ENCODE measurements at regions not wholly inside any gene's neighbourhood (a gene's known extent, or its start where the extent isn't known, plus 50 kb on each side); places are given as distances from the start of the nearest gene placed in this dataset.

- no peak for DNase-seq (ENCODE audit: low spot score)
- H3K27me3 ChIP-seq (ENCODE audit: control insufficient read depth in 4 of 4, insufficient read depth in 4 of 4, low read length in 3 of 4) = no peaks in the 10 kb centered on the region
- no peak overlapping the region for H3K4me3 ChIP-seq (ENCODE audit: low read depth in 1 of 3, low read length in 3 of 3)
- TF ChIP-seq, protein P1, sequence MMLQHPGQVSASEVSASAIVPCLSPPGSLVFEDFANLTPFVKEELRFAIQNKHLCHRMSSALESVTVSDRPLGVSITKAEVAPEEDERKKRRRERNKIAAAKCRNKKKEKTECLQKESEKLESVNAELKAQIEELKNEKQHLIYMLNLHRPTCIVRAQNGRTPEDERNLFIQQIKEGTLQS (IDR thresholded peaks at IDR 0.05) = no peak
- TF ChIP-seq RXRA (IDR thresholded peaks at IDR 0.05) (no peak), FOXA2 (IDR thresholded peaks at IDR 0.05) (no peak), NR2F2 (IDR thresholded peaks at IDR 0.05) (no peak), RAD21 (IDR thresholded peaks at IDR 0.05) (no peak), ZBTB33 (IDR thresholded peaks at IDR 0.05) (no peak), SP1 (IDR thresholded peaks at IDR 0.05) (no peak), HNF4G (IDR thresholded peaks at IDR 0.05) (no peak), YY1 (IDR thresholded peaks at IDR 0.05) (no peak), HNF4A (conservative IDR thresholded peaks at IDR 0.05) (no peak), EGR1 (IDR thresholded peaks at IDR 0.05; ENCODE audit: low read depth in 2 of 2) (no peak), FOXA1 (IDR thresholded peaks at IDR 0.05) (no peak), GABPA (IDR thresholded peaks at IDR 0.05 in 1 of 2, conservative IDR thresholded peaks at IDR 0.05 in 1 of 2) (no peak)
- TF ChIP-seq, protein P2, sequence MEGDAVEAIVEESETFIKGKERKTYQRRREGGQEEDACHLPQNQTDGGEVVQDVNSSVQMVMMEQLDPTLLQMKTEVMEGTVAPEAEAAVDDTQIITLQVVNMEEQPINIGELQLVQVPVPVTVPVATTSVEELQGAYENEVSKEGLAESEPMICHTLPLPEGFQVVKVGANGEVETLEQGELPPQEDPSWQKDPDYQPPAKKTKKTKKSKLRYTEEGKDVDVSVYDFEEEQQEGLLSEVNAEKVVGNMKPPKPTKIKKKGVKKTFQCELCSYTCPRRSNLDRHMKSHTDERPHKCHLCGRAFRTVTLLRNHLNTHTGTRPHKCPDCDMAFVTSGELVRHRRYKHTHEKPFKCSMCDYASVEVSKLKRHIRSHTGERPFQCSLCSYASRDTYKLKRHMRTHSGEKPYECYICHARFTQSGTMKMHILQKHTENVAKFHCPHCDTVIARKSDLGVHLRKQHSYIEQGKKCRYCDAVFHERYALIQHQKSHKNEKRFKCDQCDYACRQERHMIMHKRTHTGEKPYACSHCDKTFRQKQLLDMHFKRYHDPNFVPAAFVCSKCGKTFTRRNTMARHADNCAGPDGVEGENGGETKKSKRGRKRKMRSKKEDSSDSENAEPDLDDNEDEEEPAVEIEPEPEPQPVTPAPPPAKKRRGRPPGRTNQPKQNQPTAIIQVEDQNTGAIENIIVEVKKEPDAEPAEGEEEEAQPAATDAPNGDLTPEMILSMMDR (IDR thresholded peaks at IDR 0.05; ENCODE audit: low read depth, low read length, missing input control) = no peak
- TF ChIP-seq, protein P3, sequence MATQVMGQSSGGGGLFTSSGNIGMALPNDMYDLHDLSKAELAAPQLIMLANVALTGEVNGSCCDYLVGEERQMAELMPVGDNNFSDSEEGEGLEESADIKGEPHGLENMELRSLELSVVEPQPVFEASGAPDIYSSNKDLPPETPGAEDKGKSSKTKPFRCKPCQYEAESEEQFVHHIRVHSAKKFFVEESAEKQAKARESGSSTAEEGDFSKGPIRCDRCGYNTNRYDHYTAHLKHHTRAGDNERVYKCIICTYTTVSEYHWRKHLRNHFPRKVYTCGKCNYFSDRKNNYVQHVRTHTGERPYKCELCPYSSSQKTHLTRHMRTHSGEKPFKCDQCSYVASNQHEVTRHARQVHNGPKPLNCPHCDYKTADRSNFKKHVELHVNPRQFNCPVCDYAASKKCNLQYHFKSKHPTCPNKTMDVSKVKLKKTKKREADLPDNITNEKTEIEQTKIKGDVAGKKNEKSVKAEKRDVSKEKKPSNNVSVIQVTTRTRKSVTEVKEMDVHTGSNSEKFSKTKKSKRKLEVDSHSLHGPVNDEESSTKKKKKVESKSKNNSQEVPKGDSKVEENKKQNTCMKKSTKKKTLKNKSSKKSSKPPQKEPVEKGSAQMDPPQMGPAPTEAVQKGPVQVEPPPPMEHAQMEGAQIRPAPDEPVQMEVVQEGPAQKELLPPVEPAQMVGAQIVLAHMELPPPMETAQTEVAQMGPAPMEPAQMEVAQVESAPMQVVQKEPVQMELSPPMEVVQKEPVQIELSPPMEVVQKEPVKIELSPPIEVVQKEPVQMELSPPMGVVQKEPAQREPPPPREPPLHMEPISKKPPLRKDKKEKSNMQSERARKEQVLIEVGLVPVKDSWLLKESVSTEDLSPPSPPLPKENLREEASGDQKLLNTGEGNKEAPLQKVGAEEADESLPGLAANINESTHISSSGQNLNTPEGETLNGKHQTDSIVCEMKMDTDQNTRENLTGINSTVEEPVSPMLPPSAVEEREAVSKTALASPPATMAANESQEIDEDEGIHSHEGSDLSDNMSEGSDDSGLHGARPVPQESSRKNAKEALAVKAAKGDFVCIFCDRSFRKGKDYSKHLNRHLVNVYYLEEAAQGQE (IDR thresholded peaks at IDR 0.05) = no peak
- TF ChIP-seq, protein P4, sequence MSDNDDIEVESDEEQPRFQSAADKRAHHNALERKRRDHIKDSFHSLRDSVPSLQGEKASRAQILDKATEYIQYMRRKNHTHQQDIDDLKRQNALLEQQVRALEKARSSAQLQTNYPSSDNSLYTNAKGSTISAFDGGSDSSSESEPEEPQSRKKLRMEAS (IDR thresholded peaks at IDR 0.05) = no peak
- no peaks in the 10 kb centered on the region for H3K9me3 ChIP-seq (ENCODE audit: control insufficient read depth in 4 of 4, low read length in 3 of 4)
- H3K27ac ChIP-seq (ENCODE audit: low read depth in 1 of 2, low read length in 2 of 2) = no peak overlapping the region
- H3K36me3 ChIP-seq (ENCODE audit: control insufficient read depth in 4 of 4, insufficient read depth in 3 of 4, low read depth in 1 of 4, low read length in 3 of 4) = no peaks in the 10 kb centered on the region
- no peak overlapping the region for H3K9ac ChIP-seq (ENCODE audit: low read depth in 1 of 2, low read length in 2 of 2)
- H3K4me1 ChIP-seq (ENCODE audit: control insufficient read depth in 4 of 4, insufficient read depth in 4 of 4, low read length in 3 of 4) = no peaks in the 10 kb centered on the region
- 82% methylated on average over 27 of the region's 27 CpGs for WGBS
Observed at GRCh38 chr11:116613206-116613875, 159.4 kb downstream of the BUD13 start.
